ENCODE measurements at regions not wholly inside any gene's neighbourhood (a gene's known extent, or its start where the extent isn't known, plus 50 kb on each side); places are given as distances from the start of the nearest gene placed in this dataset.

DNA sequence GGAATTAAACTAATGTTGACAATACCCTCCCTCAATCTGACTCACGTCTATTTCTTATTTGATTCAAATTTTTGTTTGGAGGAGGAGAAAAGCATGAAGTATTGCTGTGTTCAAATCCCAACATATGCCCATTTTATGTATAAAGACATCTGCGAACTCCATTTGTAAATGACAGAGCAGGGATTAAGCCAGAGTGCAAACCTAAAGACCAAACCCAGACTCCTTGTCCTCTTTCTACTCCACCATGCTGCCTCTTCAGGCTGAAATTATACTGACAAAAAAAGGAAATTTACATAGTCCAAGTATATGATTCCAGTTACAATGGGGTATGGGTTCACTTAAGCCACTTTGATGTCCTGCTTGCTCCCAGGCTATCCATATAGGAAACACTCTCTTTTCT lies 383.1 kb downstream of the ADRA2A start:
- DNase-seq, result no peak

DNA sequence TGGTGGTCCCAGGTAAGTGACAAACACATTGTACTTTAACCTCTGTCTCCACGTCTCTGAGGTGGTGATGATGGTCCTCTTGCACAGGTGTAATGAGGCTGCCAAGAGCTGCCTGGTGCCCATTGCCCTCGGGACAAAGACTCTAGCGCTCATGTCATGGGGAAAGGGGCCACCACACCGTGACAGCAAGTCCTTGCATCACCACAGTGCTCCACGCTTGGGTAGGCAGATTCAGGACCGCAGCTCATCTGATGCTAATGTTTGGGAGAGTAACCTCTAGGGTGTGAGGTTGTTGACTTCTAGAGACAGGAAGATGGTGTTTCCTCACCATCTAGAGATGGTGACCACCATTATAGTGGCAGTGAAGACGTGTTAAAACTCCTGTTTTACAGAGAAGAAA lies 395.6 kb downstream of the ADRA2A start:
- no peak for DNase-seq

DNA sequence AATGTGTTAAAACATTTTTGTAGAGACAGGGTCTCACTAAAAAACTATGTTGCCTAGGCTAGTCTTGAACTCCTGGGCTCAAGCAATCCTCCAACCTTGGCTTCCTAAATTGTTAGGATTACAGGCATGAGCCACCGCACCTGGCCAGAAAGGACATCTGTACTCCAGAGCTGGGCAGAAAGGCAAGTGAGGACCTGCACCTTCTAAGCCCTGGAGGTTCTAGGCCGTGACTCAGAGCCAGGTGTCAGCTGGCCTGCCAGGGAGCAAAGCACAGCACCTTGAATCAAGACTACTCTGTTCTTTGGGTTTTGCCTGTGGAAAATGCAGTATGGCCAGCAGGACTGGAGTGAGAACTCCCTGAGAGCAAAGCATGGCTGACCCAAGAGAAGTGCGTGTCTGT lies 396.5 kb downstream of the ADRA2A start:
- no peak for DNase-seq

DNA sequence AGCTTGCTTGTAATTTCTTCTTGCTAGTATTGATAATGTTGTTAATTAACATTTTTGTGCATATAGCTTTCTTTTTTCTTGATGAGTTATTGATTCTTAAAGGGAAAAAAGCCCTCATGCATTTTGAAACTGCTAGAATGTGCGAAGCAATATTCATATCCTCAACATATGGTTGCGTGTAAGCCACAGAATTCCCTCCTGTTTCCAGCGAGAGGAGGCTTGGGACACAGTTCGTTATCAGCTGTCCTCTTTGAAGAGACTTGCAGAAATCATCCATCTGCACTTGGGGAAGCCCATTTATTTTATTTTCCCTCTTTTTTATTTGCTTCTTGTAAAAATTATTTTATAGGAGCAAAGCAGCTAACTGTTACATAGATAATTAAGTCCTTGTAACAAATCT lies 398.0 kb downstream of the ADRA2A start:
- DNase-seq, result no peak

DNA sequence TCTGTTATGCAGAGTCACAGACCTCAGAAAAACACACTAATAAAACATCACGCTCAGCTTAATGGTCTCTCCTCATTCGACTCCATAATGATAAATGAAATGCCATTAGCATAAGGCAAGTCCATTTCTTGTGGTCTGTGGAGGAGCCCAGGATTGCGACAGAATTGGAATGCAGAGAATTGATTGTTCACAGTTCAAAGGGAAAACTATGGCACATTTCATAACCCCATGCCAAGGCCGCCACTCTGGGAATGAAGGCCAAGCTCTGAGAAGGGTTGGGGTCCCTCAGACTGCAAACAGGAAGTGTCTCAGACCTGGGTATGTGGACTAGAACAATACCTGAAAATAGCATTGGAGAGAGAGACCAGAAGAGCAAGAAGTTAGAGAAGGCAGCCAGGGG lies 398.9 kb downstream of the ADRA2A start:
- DNase-seq, result no peak

DNA sequence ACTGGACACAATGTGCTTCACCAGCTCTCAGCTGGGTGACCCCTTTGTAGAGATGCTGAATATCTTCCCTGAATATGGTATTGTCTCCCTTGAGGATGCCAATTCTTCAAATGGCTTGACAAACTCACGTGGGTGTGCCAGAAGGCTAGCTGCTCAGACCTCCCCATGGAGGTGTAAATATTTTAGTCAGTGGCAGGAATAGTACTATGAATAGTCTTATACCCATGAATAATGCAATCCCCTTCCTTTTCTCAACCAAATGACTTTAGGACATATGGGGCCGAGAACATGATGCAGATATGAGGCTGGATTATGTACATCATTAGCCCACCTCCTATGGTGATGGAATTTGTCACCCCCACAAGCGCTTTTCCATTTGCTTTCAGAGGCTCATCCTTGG lies 401.8 kb downstream of the ADRA2A start:
- no peak for DNase-seq

DNA sequence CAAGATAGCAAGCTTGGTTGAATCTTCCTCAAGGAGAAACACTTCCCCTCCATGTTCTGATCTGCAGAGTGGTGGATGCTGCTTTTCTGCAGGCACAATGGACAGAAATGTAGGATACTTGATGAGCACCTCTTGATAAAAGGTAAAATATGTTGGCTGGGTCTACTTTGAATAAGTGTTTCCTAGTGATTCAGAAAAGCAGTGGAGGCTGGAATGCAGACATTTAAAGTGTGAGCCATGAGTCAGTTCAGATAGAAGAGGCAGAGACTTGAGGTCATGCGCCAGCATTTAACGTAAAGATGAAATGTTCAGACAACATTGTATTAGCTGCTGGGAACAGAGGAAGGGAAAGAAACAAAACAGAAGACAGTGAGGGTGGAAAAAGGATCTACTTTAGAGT lies 403.1 kb downstream of the ADRA2A start:
- DNase-seq, result no peak

DNA sequence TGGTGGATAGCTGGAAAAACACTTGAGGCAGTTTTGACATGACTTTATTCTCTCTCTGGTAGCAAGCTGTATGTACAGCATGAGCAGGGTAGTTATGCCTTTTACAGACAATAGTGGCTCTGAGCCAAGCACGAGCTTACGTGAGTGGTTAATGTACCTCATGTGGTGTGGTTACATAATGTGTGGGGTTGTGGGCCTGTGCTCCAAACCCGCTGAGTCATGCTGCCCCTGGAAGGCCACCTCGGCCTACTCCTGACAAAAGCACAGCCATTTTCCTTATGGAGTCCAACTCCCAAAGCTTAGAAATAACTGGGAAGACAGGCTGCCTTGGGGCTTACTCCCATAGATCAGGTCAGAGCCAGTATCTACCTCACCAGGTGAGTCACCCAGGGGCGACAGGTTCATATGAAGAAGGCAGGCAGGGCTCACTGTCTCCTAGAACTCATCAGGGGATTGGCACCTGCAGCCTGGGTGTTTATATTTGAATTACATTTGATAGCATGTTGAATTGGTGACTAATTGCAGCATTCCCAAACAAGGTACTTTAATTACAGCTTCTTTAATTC lies 404.5 kb downstream of the ADRA2A start:
- no peak for DNase-seq

DNA sequence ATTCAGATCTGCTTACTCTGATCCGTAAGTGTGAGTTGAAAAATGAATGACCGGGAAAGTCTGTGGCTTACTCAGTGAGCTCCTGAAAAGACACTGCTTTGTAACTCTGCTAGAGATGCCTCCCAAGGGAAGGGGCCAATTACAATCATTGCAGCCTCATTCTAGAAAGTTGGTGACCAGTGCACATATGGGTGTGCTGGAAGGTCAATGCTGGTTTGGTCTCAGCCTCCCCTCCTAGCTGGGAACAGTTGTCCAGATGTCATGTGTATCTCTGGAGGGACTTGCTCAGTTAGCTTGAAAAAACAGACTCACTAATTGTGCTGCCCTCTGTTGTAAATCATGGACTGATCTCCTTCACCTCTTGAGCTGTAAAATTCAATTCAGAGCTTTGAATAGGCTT lies 405.0 kb downstream of the ADRA2A start:
- DNase-seq, result no peak

DNA sequence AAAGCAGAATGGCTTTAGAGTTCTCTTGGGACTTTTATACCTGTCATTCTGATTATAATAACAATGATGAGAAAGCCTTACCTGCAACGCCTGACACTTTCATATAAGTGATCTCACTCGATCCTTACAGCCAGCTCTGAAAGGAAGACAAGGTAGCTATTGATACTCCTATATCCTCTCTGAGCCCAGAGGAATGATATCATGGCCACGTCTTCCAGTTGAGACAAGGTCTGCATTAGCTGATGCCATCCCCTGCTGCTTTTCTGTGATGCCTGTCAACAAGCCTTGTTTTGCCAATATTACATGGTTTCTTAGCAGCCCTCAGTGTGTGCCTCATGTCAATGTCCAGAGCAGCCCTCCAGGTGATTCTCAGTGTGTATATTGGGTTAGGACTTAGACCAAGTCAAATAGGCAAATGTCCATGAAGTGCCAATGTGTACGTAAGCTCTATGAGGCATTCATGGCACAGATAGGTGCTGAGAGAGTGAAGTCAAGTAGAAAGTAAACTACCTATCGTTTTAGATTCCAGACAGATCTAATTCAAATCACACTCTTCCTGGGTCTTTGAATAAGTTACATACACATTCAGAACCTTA lies 405.9 kb downstream of the ADRA2A start:
- DNase-seq, result no peak

DNA sequence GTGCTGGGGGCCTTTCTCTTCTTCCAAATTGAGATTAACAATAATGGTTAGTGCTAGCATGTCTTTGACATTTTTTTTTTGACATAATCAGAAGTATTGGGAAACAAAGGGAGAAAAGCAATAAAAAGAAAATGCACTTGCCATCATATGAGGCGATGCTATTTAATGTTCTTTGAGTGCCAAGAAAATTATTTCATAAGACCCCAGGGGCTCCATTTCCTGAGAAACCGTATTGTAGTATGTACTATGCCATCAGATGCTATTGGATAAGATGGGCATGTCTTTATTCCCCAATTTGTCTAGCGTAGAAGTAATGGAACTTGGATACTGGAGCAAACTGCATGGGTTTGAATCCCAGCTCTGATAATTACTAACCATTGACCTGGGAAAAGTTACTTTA lies 408.9 kb downstream of the ADRA2A start:
- no peak for DNase-seq

DNA sequence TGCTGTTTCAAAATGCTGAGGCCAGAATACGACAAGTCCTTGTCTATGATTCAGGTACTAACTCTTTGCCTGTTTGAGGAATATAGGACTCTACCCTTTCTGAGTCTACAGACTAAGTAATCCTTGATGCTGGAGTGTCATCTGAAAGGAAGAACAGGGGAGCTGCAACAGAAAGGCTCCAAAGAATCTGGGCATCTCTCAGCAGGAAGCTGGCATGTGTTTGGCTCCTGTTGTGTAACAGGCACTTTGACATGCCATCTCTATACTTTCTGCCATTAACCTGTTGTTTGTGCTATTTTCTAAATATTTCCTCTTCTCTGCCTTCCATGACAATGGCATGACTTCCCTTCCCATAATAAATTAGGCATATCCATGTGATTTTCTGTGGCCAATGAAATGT lies 409.5 kb downstream of the ADRA2A start:
- no peak for DNase-seq

DNA sequence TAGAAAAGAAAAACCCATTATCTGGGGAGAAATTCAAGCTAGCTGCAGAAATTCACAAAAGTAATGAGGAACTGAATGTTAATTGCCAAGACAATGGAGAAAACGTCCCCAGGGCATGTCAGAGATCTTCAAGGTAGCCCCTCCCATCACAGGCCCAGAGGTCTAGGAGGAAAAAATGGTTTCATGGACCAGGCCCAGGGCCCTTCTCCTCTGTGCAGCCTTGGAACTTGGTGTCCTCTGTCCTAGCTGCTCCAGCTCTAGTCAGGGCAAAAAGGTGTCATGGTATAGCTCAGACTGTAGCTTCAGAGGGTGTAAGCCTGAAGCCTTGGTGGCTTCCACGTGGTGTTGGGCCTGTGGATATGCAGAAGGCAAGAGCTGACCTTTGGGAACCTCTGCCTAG lies 411.8 kb downstream of the ADRA2A start:
- no peak for DNase-seq

DNA sequence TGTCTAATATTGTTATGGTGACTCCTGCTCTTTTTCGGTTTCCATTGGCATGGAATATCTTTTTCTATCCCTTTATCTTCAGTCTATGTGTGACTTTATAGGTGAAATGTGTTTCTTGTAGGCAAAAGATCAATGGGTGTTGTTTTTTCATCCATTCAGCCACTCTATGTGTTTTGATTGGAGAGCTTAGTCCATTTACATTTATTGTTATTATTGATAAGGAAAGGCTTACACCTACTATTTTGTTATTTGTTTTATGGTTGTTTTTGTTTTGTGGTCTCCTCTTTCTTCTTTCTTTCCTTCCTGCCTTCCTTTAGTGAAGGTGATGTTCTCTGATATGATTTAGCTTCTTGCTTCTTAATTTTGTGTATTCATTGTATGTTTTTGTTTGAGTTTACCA lies 414.3 kb downstream of the ADRA2A start:
- no peak for DNase-seq

DNA sequence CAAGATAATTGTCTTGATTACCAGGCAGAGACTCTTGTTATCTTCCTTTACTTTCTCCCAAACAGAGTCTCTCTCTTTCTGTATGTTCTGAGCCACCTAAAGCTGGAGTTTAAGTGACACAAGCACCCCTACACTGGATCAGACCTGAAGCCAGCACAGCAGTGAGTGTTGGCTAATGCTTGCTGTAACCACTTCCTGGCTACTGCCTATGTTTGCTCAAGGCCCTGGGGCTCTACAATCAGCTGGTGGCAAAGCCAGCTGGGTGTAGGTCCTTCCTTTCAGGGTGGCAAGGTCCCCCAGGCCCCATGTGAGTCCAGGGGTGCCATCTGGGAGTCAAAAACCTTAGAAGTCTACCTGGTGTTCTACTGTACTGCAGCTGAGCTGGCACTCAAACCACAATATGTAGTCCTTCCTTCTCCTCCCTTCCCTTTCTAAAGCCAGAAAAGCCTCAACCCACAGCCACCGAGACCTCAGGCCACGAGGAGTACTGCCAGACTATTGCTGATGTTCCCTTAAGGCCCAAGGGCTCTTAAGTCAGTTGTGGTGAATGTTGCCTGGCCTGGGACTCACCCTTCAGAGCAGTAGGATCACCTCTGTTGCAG lies 416.3 kb downstream of the ADRA2A start:
- no peak for DNase-seq

DNA sequence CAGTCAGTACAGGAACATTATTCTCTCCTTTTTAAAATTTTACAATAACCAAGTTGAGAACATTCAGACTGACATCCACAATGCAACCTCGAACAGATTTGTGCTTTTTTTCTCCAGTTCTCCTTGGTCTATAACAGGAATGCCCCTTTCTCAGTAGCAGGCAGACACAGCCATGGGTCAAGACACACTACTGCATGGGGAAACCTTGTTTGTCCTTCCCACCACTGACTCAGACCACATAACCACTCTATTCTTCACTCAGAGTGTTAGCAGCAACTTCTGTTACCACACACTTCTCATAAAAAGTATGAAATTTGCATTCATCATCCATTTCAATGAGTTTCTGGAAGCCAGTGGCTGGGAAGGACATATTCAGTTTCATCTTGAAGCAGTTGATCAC lies 421.7 kb downstream of the ADRA2A start:
- no peak for DNase-seq

DNA sequence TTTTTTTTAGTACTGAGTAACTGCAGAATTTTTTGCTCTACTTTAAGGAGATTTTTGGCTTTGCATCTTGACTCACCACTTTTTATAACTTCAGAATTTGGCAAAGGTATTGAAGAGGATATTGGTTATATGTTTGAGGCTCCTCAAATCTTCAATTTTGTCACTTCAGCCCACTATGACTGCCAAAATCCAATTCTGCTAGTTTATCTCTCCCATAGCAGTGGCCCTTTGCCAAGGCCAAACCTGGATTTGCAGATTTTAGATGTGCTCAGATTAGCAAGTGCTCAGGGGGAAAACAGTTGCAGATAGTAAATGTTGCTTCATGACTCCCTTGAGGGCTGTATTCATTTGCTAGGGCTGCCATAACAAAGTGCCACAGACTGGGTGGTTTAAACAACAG lies 427.5 kb downstream of the ADRA2A start:
- DNase-seq, result no peak

DNA sequence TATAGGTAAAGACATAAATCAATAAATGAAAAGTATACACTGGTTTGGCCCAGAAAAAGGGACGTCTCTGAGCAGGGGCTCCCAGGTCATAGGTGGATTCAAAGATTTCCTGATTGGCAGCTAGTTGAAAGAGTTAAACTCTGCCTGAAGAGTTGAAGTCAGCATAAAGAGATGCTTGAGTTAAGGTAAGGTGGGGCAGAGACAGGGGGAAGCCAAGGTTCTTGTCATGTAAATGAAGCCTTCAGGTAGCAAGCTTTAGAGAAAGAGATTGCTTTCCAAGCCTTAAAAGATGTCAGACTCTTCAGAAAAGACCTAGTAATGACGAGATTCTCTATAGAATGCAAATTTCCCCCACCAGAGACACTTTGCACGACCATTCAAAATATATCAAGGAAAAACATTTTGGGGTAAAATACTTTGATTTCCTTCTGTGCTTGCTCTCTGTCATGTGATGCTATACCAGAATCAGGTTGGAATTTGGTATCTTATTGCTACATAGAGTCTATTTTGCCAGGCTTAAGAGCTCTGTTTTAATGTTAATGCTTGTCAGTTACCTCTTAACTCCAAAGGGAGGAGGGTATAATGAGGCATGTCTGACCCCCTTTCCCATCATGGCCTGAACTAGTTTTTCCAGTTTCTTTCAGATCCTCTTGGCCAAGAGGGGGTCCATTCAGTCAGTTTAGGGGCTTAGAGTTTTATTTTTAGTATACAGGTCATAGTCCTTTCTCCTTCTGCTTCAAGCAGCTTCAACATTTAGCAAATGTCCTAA lies 429.6 kb downstream of the ADRA2A start:
- no peak for DNase-seq

DNA sequence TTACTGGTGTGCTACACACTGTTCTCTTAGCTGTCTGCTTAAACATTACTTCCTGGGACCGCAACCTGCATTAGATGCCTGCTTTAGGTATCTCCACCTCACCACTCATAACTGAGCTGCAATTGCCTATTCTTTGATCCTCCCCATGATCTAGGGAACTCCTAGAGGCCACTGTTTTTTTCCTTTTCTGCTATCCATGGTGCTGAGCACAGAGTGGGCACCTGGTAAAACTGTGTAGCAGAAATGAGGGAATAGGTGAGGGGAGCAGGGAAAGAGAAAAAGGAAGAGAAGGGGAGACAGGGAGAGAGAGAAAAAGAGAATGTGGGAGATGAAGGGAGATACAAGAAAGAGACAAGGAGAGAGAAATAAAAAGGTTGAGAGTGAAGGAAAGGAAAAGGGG lies 434.9 kb downstream of the ADRA2A start:
- DNase-seq, result no peak

DNA sequence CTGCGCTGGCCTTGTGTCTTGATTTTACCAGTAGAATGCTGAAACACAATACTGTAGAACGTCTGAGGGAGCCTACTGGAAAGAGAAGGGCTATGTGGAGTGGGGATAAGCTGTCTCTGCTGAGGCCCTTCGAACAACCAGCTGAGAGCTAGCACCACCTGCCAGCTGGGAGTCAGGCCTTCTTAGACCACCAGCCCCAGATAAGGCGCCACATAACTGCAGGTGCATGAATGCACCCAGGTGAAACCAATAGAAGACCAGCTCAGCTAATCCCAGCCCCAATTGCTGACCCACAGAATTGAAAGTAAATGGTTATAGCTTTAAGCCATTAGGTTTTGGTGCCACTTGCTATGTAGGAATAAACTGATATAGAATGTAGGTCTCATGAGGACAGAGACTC lies 438.4 kb downstream of the ADRA2A start:
- no peak for DNase-seq

DNA sequence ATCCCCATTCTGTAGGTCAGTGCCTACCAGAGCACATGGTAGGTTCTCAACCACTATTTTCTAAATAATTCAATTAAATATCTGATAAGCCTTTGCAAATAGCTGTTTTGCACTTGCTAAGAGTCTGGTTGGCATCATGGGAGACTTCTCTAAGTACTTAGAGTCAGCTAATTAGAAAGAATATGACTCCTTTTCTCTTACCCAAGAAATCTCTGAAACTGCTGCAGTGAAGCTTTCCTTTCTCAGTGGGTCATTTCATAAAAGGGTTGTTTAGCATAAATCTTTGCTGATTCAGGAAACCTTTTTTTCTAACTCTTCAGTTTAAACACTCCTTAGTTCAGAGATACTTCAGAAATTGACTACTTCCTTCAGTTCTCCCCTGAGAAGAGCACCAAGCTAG lies 438.9 kb downstream of the ADRA2A start:
- no peak for DNase-seq

DNA sequence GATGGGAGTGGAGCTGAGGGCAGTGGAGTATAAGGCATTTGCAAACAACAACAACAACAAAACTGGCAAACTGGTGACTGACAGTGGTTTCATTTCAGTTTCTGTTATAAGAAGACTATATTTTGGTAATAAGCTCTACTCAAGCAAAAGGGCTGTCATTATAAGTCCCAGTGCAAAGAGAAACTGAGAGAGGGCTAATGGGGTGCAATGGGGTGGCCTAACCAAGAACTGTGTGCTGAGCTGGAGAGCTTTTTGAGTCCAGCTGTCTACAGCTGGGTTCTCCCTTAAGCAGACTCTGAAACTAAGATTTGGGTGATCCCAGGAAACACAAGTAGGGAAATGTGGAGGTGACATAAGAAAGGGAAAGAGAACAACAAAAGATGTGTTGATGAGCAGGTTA lies 439.3 kb downstream of the ADRA2A start:
- DNase-seq, result no peak

DNA sequence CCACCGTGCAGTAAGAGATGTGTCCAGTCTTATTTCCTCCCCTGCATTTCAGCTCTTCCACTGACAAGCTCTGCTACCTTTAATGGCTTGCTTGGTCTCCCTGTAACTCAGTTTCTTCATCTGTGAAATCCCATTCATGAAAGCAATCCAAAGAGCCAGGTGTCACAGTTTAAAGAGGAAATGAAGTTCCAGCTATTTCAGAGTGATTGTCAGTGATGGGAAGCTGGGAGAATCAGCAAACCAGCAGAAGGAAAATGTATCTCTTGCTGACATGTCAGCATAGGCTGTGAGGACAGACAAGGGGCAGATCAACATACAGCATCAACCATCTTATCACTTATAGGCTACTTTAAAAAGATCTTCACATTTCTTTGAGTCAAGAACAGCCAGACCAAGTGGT lies 445.3 kb downstream of the ADRA2A start:
- no peak for DNase-seq

DNA sequence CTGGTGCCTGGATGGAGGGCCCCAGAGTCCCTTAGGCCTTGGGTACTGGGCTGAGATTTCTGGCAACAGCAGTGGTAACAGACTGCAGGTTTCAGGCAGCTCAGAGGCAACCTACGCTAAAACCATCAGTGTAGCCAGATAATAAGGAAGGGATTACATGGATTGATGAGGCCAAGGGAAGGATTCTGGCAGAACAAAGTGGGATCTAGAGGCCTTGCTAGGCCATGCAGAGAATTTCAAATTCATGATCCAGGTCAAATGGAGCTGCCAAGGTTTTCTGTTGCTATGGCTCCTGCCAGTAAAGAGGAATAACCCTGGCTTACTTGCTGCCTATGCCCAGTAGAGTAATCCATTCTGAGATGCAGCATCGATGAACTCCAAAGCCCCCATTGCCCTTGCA lies 445.7 kb downstream of the ADRA2A start:
- DNase-seq, result no peak

Data from NCI-H510A (cell line).